ENCODE measurements at regions not wholly inside any gene's neighbourhood (a gene's known extent, or its start where the extent isn't known, plus 50 kb on each side); places are given as distances from the start of the nearest gene placed in this dataset.

GRCh38 chr9:126261584-126262356, 64.9 kb upstream of the MVB12B start:
- TF ChIP-seq, protein P1, sequence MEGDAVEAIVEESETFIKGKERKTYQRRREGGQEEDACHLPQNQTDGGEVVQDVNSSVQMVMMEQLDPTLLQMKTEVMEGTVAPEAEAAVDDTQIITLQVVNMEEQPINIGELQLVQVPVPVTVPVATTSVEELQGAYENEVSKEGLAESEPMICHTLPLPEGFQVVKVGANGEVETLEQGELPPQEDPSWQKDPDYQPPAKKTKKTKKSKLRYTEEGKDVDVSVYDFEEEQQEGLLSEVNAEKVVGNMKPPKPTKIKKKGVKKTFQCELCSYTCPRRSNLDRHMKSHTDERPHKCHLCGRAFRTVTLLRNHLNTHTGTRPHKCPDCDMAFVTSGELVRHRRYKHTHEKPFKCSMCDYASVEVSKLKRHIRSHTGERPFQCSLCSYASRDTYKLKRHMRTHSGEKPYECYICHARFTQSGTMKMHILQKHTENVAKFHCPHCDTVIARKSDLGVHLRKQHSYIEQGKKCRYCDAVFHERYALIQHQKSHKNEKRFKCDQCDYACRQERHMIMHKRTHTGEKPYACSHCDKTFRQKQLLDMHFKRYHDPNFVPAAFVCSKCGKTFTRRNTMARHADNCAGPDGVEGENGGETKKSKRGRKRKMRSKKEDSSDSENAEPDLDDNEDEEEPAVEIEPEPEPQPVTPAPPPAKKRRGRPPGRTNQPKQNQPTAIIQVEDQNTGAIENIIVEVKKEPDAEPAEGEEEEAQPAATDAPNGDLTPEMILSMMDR (IDR thresholded peaks at IDR 0.05; ENCODE audit: low read depth, low read length, missing input control), result no peak
- TF ChIP-seq JUND (IDR thresholded peaks at IDR 0.05) (no peak), MAX (IDR thresholded peaks at IDR 0.05) (no peak)
- TF ChIP-seq, protein P2, sequence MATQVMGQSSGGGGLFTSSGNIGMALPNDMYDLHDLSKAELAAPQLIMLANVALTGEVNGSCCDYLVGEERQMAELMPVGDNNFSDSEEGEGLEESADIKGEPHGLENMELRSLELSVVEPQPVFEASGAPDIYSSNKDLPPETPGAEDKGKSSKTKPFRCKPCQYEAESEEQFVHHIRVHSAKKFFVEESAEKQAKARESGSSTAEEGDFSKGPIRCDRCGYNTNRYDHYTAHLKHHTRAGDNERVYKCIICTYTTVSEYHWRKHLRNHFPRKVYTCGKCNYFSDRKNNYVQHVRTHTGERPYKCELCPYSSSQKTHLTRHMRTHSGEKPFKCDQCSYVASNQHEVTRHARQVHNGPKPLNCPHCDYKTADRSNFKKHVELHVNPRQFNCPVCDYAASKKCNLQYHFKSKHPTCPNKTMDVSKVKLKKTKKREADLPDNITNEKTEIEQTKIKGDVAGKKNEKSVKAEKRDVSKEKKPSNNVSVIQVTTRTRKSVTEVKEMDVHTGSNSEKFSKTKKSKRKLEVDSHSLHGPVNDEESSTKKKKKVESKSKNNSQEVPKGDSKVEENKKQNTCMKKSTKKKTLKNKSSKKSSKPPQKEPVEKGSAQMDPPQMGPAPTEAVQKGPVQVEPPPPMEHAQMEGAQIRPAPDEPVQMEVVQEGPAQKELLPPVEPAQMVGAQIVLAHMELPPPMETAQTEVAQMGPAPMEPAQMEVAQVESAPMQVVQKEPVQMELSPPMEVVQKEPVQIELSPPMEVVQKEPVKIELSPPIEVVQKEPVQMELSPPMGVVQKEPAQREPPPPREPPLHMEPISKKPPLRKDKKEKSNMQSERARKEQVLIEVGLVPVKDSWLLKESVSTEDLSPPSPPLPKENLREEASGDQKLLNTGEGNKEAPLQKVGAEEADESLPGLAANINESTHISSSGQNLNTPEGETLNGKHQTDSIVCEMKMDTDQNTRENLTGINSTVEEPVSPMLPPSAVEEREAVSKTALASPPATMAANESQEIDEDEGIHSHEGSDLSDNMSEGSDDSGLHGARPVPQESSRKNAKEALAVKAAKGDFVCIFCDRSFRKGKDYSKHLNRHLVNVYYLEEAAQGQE (IDR thresholded peaks at IDR 0.05), result no peak
